Mucosa of rectum (tissue), 2 donors: ENCODE measurements at regions not wholly inside any gene's neighbourhood (a gene's known extent, or its start where the extent isn't known, plus 50 kb on each side); places are given as distances from the start of the nearest gene placed in this dataset.

Experiments
- H3K27ac ChIP-seq, 2 donors: one replicate each; pipeline ENCODE4 v1.7.0; 2013; ENCODE audit warnings: inconsistent platforms in 2 of 2, low read depth in 2 of 2, low read length in 2 of 2
- H3K27me3 ChIP-seq, 2 donors: one replicate each; pipeline ENCODE4 v1.7.0; 2013; ENCODE audit warnings: low read length in 2 of 2; ENCODE audit not compliant: control insufficient read depth in 2 of 2, insufficient read depth in 2 of 2
- H3K36me3 ChIP-seq, 2 donors: one replicate each; pipeline ENCODE4 v1.7.0; 2013; ENCODE audit warnings: low read length in 2 of 2; ENCODE audit not compliant: control insufficient read depth in 2 of 2, insufficient read depth in 2 of 2
- H3K4me1 ChIP-seq, 2 donors: one replicate each; pipeline ENCODE4 v1.7.0; 2013; ENCODE audit warnings: low read length in 2 of 2, mild to moderate bottlenecking in 1 of 2; ENCODE audit not compliant: control insufficient read depth in 2 of 2, insufficient read depth in 2 of 2
- H3K4me3 ChIP-seq, 2 donors: one replicate each; pipeline ENCODE4 v1.7.0; 2013; ENCODE audit warnings: low read length in 2 of 2
- H3K9ac ChIP-seq, 2 donors: one replicate each; pipeline ENCODE4 v1.7.0; 2013; ENCODE audit warnings: low read length in 2 of 2, low read depth in 1 of 2, mild to moderate bottlenecking in 1 of 2
- H3K9me3 ChIP-seq, 2 donors: one replicate each; pipeline ENCODE4 v1.7.0; 2013; ENCODE audit warnings: low read length in 2 of 2; ENCODE audit not compliant: control insufficient read depth in 2 of 2
- donor health status: healthy.
- donor health status: Normal muscosa, but diverticular disease.

DNA sequence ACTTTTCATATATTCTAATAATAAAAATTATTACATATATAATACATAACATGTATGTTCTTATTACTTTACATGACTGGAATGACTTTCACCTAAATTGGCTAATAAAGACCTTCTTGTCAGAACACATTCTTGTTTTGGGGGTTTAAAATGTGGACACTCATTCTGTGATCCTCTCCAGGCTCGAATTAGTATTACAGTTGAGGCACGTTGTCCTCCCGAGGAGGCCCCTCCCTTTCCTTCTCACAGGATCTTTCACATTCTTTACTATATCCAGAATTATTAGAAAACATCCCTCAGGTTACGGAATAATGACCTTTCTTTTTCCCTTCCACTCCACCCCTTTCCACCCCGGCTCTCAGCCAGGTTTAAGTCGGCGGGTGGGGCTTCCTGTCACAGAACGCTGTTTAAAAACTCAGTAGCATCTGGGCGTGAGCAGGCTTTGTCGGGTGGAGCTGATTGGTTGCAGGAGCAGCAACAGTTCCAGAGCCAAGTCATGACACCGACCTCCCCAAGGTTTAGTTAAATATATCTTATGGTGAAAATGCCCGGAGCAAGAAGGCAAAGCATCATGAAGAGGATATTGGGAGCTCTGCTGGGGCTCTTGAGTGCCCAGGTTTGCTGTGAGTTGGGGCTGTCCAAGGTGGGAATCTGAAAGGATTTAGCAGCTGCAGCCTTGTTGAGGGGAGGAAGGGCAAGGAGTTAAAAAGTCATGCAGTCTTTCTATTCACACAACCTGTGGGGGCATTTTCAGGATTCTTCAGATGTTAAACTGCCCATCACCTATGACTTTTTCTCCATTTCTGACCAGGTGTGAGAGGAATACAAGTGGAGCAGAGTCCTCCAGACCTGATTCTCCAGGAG is 396.7 kb upstream of the OR4E1 start:
- Histone ChIP-seq H3K9ac (no peak overlapping the region), H3K27ac (no peak overlapping the region), H3K4me3 (peak overlapping the region in 1 of 2 donors; percentile 2), H3K36me3 (no peaks in the 10 kb centered on the region), H3K9me3 (no peaks in the 10 kb centered on the region), H3K27me3 (peaks cover 0 to 2% of the 10 kb centered on the region in 2 donors), H3K4me1 (no peaks in the 10 kb centered on the region)

DNA sequence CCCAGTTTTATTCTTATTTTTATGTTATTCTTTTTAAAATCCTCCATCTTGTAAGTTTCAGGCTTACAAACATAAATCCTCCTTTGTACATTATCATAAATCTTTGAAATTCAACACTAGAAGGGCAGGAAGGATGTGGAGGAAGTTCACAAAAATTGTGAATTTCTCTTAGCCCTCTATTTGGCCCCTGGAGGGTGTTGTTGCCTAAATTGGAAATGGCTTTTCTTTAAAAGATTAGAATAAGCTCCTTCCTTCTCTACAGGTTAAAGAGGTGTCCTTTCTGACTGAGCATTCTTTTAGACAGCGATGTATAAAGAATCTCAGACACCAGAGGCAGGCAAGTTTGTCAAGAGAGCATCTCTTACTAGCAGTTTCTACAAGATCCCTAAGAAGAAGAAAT is 391.7 kb upstream of the OR4E1 start:
- peaks cover 0 to 2% of the 10 kb centered on the region in 2 donors for H3K27me3 ChIP-seq
- no peak overlapping the region for H3K4me3 ChIP-seq
- H3K27ac ChIP-seq = no peak overlapping the region
- H3K36me3 ChIP-seq = no peaks in the 10 kb centered on the region
- no peak overlapping the region for H3K9ac ChIP-seq
- H3K4me1 ChIP-seq = no peaks in the 10 kb centered on the region
- no peaks in the 10 kb centered on the region for H3K9me3 ChIP-seq

DNA sequence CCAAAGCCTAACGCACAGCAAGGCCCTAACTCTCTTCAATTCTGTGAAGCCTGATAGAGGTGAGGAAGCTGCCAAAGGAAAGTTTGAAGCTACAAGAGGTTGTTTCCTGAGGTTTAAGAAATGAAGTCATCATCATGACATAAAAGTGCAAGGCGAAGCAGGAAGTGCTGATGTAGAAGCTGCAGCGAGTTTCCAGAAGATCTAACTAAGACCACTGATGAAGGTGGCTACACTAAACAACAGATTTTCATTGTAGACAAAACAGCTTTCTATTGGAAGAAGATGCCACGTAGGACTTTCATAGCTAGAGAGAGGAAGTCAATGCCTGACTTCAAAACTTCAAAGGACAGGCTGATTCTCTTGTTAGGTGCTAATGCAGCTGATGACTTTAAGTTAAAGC is 385.6 kb upstream of the OR4E1 start:
- H3K36me3 ChIP-seq = no peaks in the 10 kb centered on the region
- no peak overlapping the region for H3K9ac ChIP-seq
- H3K27me3 ChIP-seq = no peaks in the 10 kb centered on the region
- H3K27ac ChIP-seq = no peak overlapping the region
- H3K4me3 ChIP-seq = no peak overlapping the region
- peaks cover 0 to 5% of the 10 kb centered on the region in 2 donors for H3K9me3 ChIP-seq
- no peaks in the 10 kb centered on the region for H3K4me1 ChIP-seq

DNA sequence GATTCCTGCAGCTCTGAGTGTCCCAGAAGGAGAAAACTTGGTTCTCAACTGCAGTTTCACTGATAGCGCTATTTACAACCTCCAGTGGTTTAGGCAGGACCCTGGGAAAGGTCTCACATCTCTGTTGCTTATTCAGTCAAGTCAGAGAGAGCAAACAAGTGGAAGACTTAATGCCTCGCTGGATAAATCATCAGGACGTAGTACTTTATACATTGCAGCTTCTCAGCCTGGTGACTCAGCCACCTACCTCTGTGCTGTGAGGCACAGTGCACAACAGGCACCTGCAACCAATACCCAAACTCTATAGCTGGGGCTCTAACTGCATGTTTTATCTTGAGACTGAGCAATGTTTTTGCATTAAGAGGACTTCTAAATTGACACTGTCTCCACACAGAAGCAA is 379.2 kb upstream of the OR4E1 start:
- Histone ChIP-seq H3K27me3 (no peaks in the 10 kb centered on the region), H3K36me3 (no peaks in the 10 kb centered on the region), H3K4me1 (no peaks in the 10 kb centered on the region), H3K4me3 (no peak overlapping the region), H3K27ac (no peak overlapping the region), H3K9ac (no peak overlapping the region), H3K9me3 (no peaks in the 10 kb centered on the region)

DNA sequence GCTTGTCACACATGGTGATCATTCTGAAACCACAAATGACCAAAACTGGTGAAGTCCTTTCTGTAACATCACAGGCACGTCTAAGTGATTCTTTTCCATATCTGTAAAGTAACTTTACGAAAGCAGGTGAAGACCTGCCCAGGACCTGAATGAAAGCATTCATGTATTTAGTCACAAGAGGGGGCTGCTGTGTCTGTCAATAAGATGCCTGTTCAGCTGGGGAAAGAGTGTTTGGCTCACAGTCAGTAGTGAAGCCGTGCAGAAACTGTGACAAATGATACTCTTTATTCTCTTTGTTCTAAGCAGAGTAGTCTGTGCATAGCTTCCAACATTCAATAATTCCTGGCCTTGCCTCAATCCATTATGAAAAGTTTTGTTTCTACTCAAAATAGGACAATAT is 373.5 kb upstream of the OR4E1 start:
- Histone ChIP-seq H3K4me1 (no peaks in the 10 kb centered on the region), H3K36me3 (no peaks in the 10 kb centered on the region), H3K9ac (no peak overlapping the region), H3K27ac (no peak overlapping the region), H3K27me3 (no peaks in the 10 kb centered on the region), H3K9me3 (no peaks in the 10 kb centered on the region), H3K4me3 (no peak overlapping the region)

DNA sequence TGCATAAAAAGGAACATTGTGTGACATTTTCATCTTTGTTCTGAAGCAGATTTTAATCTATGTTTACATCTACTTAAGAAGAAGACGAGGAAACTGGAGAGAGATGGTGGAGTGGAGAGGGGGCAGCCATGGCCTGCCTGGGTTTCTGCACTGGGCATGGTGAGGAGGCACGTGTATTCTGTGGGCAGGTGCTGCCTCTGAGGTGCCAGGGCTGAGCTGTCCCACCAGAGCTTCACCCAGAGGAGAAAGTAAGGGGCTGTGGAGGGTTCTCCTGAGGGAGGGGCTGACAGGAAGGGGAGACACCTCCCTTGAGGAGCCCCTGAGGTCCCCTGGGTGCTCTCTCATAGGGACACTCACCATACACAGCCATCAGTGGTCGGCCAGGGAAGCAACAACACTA is 372.4 kb upstream of the OR4E1 start:
- peaks cover 0 to under 1% of the 10 kb centered on the region in 2 donors for H3K27me3 ChIP-seq
- H3K4me3 ChIP-seq = no peak overlapping the region
- H3K27ac ChIP-seq = no peak overlapping the region
- no peak overlapping the region for H3K9ac ChIP-seq
- no peaks in the 10 kb centered on the region for H3K9me3 ChIP-seq
- no peaks in the 10 kb centered on the region for H3K4me1 ChIP-seq
- no peaks in the 10 kb centered on the region for H3K36me3 ChIP-seq

DNA sequence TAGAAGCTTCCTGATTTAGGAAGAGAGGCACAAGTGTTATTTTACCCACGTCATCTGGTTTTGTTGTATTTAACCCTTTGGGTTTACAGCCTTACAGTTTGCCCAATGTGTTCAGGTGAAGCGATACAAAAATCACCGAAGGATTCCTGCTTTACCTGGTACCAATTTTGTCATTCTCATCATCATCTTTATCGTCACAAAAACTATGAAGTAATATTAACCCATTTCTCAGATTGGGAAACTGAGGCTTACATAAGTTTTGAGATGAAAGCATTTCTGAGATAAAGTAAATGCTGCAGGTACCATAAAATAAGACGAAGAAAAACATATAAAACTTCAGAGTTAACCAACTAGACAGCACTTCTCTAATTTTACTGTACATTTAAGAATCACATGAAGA is 370.6 kb upstream of the OR4E1 start:
- H3K36me3 ChIP-seq = no peaks in the 10 kb centered on the region
- no peak overlapping the region for H3K27ac ChIP-seq
- H3K9me3 ChIP-seq = no peaks in the 10 kb centered on the region
- H3K4me1 ChIP-seq = no peaks in the 10 kb centered on the region
- H3K4me3 ChIP-seq = no peak overlapping the region
- no peak overlapping the region for H3K9ac ChIP-seq
- H3K27me3 ChIP-seq = peaks cover 0 to 4% of the 10 kb centered on the region in 2 donors

DNA sequence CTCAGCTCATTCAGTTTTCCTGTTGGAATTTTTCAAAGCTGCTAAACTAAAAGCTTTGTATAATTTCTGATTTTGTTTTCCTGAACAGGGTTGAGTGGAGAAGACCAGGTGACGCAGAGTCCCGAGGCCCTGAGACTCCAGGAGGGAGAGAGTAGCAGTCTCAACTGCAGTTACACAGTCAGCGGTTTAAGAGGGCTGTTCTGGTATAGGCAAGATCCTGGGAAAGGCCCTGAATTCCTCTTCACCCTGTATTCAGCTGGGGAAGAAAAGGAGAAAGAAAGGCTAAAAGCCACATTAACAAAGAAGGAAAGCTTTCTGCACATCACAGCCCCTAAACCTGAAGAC is 367.1 kb upstream of the OR4E1 start:
- no peak overlapping the region for H3K27ac ChIP-seq
- no peaks in the 10 kb centered on the region for H3K9me3 ChIP-seq
- no peaks in the 10 kb centered on the region for H3K4me1 ChIP-seq
- H3K27me3 ChIP-seq = peaks cover 0 to 4% of the 10 kb centered on the region in 2 donors
- H3K4me3 ChIP-seq = no peak overlapping the region
- H3K36me3 ChIP-seq = no peaks in the 10 kb centered on the region
- H3K9ac ChIP-seq = no peak overlapping the region

DNA sequence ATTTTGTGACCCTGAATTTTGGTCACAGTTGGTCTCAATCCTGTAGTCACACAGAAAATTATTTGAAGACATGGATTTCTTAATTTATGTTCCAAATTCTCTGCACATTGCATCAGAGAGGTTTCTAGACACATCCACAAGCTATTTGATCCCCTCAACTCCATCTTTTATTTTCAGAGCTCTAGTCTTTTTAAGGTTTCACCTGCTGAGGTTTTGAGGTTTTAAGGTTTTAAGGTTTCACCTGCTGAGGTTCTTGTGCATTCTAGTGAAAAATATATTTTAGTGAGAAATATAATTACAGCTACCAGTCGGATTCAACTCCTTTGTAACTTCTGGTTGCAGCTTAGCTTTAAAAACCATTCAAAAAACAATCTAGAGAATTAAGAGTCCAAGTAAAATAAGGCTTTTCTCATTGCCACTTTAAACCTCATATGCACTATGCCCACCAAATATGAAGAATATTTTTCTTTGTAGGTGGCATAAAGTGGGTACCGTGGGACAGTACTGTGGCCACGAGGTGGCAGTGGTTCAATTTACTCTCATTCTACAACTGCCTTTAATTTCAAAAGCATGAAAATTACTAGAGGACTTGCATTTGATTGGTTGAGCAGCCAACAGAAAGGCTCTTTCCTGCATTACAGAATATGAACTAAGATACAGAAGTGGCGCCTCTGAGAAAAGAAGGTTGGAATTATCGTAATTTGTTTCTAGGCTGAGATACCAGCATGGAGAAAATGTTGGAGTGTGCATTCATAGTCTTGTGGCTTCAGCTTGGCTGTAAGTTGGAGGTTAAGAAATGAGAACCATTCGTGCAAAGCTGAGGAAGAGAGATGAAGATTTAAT is 366.5 kb upstream of the OR4E1 start:
- H3K4me3 ChIP-seq = no peak overlapping the region
- no peak overlapping the region for H3K9ac ChIP-seq
- no peaks in the 10 kb centered on the region for H3K4me1 ChIP-seq
- H3K27ac ChIP-seq = no peak overlapping the region
- peaks cover 0 to 4% of the 10 kb centered on the region in 2 donors for H3K27me3 ChIP-seq
- H3K9me3 ChIP-seq = no peaks in the 10 kb centered on the region
- no peaks in the 10 kb centered on the region for H3K36me3 ChIP-seq

DNA sequence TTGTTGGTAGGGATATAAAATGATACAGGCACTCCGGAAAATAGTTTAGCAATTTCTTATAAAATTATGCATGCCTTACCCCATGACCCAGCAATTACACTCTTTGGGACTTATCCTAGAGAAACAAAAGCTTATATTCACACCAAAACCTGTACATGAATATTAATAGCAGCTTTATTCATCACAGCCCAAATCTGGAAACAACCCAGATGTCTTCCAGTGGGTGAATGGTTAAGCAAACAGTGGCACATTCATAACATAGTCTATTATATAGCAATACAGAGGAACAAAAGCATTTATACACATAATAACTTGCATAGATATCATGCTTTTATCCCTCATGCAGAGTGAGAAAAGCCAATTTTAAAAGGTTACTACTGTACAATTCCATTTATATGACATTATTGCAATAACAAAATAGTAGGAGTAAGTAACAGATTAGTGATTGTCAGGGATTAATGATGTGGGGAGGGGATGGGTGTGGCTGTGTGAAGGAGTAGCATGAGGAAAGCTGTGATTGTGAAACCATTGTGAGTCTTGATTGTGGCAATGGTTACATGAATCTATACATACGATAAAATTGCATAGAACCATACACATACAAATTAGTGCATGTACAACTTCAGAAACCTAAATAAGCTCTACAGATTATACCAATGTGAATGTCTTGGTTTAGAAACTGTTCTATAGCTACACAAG is 363.1 kb upstream of the OR4E1 start:
- Histone ChIP-seq H3K9ac (no peak overlapping the region), H3K4me1 (no peaks in the 10 kb centered on the region), H3K27me3 (peaks cover 0 to 4% of the 10 kb centered on the region in 2 donors), H3K27ac (no peak overlapping the region), H3K36me3 (no peaks in the 10 kb centered on the region), H3K4me3 (no peak overlapping the region), H3K9me3 (no peaks in the 10 kb centered on the region)
